Omental fat pad (tissue), 3 donors: ENCODE measurements at regions not wholly inside any gene's neighbourhood (a gene's known extent, or its start where the extent isn't known, plus 50 kb on each side); places are given as distances from the start of the nearest gene placed in this dataset.
"Not testable (repeated sequence)": the region's sequence is repeated elsewhere in the genome, so short reads cannot be mapped to it uniquely, and the experiment has no call there.

Experiments
- ATAC-seq: fragments of 150-250 bp; one replicate; pipeline ENCODE4 v1.9.1; 2016; ENCODE audit warnings: mild to moderate bottlenecking, moderate library complexity; ENCODE audit not compliant: low FRiP score
- DNase-seq: peaks from one replicate; pipeline ENCODE4 v3.0.0-alpha.2; 2019; ENCODE audit warnings: low spot score
- CTCF ChIP-seq, 3 donors: fragments of 450-650 bp; IDR thresholded peaks; one replicate each; pipeline ENCODE4 v1.5.1; 2016 to 2017; ENCODE audit warnings: antibody characterized with exemption in 3 of 3, mild to moderate bottlenecking in 3 of 3, moderate library complexity in 2 of 3

- ATAC-seq: no peak
- no peak for DNase-seq
- no peak for TF ChIP-seq CTCF (IDR thresholded peaks at IDR 0.05)
Observed at GRCh38 chr4:138389976-138390685, 148.0 kb upstream of the SLC7A11 start.

- no peak for ATAC-seq
- DNase-seq: no peak
- TF ChIP-seq CTCF (IDR thresholded peaks at IDR 0.05): no peak
Observed at GRCh38 chr4:138374947-138375346, 132.8 kb upstream of the SLC7A11 start.

GRCh38 chr4:138367942-138368341 lies 125.8 kb upstream of the SLC7A11 start:
- DNase-seq (no peak), ATAC-seq (no peak)
- no peak for TF ChIP-seq CTCF (IDR thresholded peaks at IDR 0.05)

GRCh38 chr4:138352446-138352845 lies 110.3 kb upstream of the SLC7A11 start:
- DNase-seq, ATAC-seq: not testable (repeated sequence)

- DNase-seq: no peak
- no peak for TF ChIP-seq CTCF (IDR thresholded peaks at IDR 0.05)
- ATAC-seq: no peak
Observed at GRCh38 chr4:138348055-138348454, 105.9 kb upstream of the SLC7A11 start.

- TF ChIP-seq CTCF (IDR thresholded peaks at IDR 0.05): no peak
- DNase-seq: no peak
- ATAC-seq: no peak
Observed at GRCh38 chr4:138347561-138347960, 105.4 kb upstream of the SLC7A11 start.

GRCh38 chr4:138344851-138345250 lies 102.7 kb upstream of the SLC7A11 start:
- ATAC-seq (no peak), DNase-seq (no peak)
- no peak for TF ChIP-seq CTCF (IDR thresholded peaks at IDR 0.05)
